PC-9 (cell line): ENCODE measurements at regions not wholly inside any gene's neighbourhood (a gene's known extent, or its start where the extent isn't known, plus 50 kb on each side); places are given as distances from the start of the nearest gene placed in this dataset.

Experiments used
- EZH2 ChIP-seq: fragments of 200-600 bp; sonication (generic); IDR thresholded peaks from 2 replicates; pipeline ENCODE4 v1.8.0; 2017; ENCODE audit warnings: antibody characterized with exemption, low read depth
- TF ChIP-seq, protein P1 (sequence below): fragments of 200-600 bp; sonication (generic); conservative IDR thresholded peaks from 2 replicates; pipeline ENCODE4 v1.6.1; 2017; ENCODE audit warnings: mixed run types, antibody characterized with exemption, mild to moderate bottlenecking, moderate library complexity

DNA sequence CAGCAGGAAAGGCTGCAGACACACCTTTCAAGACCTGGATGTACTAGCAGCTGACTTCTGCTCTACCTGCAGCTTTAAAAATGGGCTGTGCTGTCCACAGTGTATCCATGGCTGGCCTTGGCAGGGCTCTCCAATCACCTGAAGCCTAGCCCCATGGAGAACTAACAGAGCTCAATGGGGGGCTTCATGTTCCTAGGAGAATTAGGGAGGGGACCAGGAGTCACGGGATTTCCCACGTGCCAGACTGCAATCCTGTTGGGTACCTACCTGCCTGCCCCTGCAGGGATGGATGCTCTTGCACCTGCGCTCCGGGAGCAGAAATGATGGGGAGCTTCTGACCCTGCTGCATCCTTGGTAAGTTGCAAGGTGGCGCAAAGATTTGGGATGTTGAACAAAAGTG, 462.1 kb downstream of the ICE1 start:
- TF ChIP-seq, protein P1, sequence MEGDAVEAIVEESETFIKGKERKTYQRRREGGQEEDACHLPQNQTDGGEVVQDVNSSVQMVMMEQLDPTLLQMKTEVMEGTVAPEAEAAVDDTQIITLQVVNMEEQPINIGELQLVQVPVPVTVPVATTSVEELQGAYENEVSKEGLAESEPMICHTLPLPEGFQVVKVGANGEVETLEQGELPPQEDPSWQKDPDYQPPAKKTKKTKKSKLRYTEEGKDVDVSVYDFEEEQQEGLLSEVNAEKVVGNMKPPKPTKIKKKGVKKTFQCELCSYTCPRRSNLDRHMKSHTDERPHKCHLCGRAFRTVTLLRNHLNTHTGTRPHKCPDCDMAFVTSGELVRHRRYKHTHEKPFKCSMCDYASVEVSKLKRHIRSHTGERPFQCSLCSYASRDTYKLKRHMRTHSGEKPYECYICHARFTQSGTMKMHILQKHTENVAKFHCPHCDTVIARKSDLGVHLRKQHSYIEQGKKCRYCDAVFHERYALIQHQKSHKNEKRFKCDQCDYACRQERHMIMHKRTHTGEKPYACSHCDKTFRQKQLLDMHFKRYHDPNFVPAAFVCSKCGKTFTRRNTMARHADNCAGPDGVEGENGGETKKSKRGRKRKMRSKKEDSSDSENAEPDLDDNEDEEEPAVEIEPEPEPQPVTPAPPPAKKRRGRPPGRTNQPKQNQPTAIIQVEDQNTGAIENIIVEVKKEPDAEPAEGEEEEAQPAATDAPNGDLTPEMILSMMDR, result no peak
- no peak for TF ChIP-seq EZH2
